ENCODE measurements at regions not wholly inside any gene's neighbourhood (a gene's known extent, or its start where the extent isn't known, plus 50 kb on each side); places are given as distances from the start of the nearest gene placed in this dataset.

DNA sequence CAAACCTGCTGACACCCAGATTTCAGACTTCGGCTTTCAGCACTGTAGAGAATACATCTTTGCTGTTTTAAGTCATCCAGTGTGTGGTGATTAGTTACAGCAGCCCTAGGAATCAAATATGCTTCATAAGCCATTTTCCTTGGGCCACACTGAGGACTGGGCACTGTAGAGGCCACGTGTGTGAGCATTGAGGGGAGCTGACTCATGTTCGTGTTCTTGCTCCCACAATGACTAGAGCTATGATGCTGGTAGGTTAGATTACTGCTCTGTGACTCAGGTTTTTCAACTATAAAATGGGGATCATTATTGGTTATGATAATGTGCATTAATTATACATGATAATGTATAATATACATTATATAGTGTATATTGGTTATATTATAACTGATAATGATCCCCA lies 96.5 kb upstream of the PALM2AKAP2 start:
- TF ChIP-seq, protein P1, sequence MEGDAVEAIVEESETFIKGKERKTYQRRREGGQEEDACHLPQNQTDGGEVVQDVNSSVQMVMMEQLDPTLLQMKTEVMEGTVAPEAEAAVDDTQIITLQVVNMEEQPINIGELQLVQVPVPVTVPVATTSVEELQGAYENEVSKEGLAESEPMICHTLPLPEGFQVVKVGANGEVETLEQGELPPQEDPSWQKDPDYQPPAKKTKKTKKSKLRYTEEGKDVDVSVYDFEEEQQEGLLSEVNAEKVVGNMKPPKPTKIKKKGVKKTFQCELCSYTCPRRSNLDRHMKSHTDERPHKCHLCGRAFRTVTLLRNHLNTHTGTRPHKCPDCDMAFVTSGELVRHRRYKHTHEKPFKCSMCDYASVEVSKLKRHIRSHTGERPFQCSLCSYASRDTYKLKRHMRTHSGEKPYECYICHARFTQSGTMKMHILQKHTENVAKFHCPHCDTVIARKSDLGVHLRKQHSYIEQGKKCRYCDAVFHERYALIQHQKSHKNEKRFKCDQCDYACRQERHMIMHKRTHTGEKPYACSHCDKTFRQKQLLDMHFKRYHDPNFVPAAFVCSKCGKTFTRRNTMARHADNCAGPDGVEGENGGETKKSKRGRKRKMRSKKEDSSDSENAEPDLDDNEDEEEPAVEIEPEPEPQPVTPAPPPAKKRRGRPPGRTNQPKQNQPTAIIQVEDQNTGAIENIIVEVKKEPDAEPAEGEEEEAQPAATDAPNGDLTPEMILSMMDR (conservative IDR thresholded peaks at IDR 0.05; ENCODE audit: low read depth, low read length), result no peak
- TF ChIP-seq POLR2A (IDR thresholded peaks at IDR 0.05; ENCODE audit: low read depth, low read length) (no peak), RAD21 (IDR thresholded peaks at IDR 0.05; ENCODE audit: low read length) (no peak), FOS (IDR thresholded peaks at IDR 0.05; ENCODE audit: low read depth, low read length) (no peak), MAFK (IDR thresholded peaks at IDR 0.05; ENCODE audit: low read depth, low read length) (no peak), BHLHE40 (IDR thresholded peaks at IDR 0.05; ENCODE audit: low read depth, low read length) (no peak), CHD1 (IDR thresholded peaks at IDR 0.05; ENCODE audit: low read depth, low read length) (no peak), CEBPB (IDR thresholded peaks at IDR 0.05; ENCODE audit: low read depth, low read length) (no peak), MAZ (IDR thresholded peaks at IDR 0.05; ENCODE audit: borderline replicate concordance, low read depth, low read length) (no peak), MXI1 (IDR thresholded peaks at IDR 0.05; ENCODE audit: borderline replicate concordance, low read depth, low read length) (no peak), NFE2L2 (IDR thresholded peaks at IDR 0.05; ENCODE audit: low read depth, low read length) (no peak)
- TF ChIP-seq, protein P2, sequence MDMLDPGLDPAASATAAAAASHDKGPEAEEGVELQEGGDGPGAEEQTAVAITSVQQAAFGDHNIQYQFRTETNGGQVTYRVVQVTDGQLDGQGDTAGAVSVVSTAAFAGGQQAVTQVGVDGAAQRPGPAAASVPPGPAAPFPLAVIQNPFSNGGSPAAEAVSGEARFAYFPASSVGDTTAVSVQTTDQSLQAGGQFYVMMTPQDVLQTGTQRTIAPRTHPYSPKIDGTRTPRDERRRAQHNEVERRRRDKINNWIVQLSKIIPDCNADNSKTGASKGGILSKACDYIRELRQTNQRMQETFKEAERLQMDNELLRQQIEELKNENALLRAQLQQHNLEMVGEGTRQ (IDR thresholded peaks at IDR 0.05; ENCODE audit: low read depth, low read length), result no peak; the same call in 1 of the 2 replicates

Measured in IMR-90 (cell line).